SK-N-MC (cell line): ENCODE measurements at regions not wholly inside any gene's neighbourhood (a gene's known extent, or its start where the extent isn't known, plus 50 kb on each side); places are given as distances from the start of the nearest gene placed in this dataset.

Experiments used
- EZH2 ChIP-seq: fragments of 200-600 bp; sonication (generic); IDR thresholded peaks from one replicate; pipeline ENCODE4 v1.6.1; 2017; ENCODE audit warnings: antibody characterized with exemption
- POLR2AphosphoS5 ChIP-seq: IDR thresholded peaks from 2 replicates; pipeline ENCODE4 v1.6.1; 2012; ENCODE audit warnings: mild to moderate bottlenecking, low read depth, low read length, borderline replicate concordance

DNA sequence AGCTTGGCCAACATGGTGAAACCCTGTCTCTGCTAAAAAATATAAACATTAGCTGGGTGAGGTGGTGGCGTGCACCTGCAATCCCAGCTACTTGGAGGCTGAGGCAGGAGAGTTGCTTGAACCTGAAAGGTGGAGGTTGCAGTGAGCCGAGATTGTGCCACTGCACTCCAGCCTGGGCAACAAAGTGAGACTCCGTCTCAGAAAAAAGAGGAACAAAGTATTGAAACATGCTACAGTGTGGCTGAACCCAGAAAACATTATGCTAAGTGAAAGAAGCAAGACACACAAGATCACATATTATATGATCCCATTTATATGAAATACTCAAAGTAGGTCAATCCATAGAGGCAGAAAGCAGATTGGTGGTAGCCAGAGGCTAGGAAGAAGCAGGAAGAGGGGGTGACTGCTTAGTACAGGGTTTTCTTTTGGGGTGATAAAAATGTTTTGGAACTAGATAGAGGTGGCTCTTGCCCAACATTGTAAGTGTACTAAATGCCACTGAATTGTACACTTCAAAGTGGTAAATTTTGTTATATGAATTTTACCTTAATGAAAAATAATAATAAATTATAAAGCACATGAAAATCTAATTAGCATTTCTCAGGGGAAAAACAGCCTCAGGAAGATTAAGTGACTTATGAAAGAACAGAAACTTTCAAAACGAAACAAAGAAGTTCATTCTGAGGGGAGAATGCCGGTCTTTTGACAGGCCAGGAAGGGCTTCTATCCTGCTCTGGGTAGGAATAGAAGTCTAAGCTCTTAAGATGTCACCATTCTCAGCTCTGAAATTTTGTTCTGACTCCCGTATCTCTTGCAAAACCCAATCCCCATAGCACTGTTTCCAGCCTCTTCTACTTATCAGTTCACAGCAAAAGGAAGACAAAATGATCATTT is 161.1 kb upstream of the TBCA start:
- TF ChIP-seq EZH2 (no peak), POLR2AphosphoS5 (no peak)
